Naive thymus-derived CD4-positive, alpha-beta T cell (primary cell): ENCODE measurements at regions not wholly inside any gene's neighbourhood (a gene's known extent, or its start where the extent isn't known, plus 50 kb on each side); places are given as distances from the start of the nearest gene placed in this dataset.

Source experiments
- ATAC-seq: fragments of 150-1000 bp; cut with Tn5 transposase; 2 replicates; pipeline ENCODE4 v1.10.0; 2021; ENCODE audit warnings: mild to moderate bottlenecking, moderate library complexity
- CTCF ChIA-PET: fragments of 350-600 bp; sonication (Branson Sonifier 250); formaldehyde crosslinking; loops from one replicate; lab custom pipeline; 2021; ENCODE audit warnings: antibody characterized with exemption; lab: Charles Lee
- POLR2A ChIA-PET: fragments of 350-600 bp; sonication (Branson Sonifier 250); formaldehyde crosslinking; loops from one replicate; lab custom pipeline; 2021; ENCODE audit warnings: antibody characterized with exemption, inconsistent platforms; lab: Charles Lee
- DNase-seq, 9 donors: peaks; one replicate each; pipeline versions ENCODE4 v3.0.0 to v3.0.0-alpha.2; 2020 to 2022; ENCODE audit warnings: mixed read lengths in 1 of 9
- H3K27ac ChIP-seq: one replicate; pipeline ENCODE4 v1.7.0; 2013; ENCODE audit warnings: mild to moderate bottlenecking, low read depth, low read length, moderate library complexity
- H3K27me3 ChIP-seq, 2 donors: one replicate each; pipeline ENCODE4 v1.7.0; 2013; ENCODE audit warnings: low read length in 2 of 2, mild to moderate bottlenecking in 2 of 2, moderate library complexity in 2 of 2; ENCODE audit not compliant: control insufficient read depth in 2 of 2, insufficient read depth in 2 of 2
- H3K36me3 ChIP-seq, 3 experiments: 1 replicate in 2 of 3; 2 replicates in 1 of 3; pipeline ENCODE4 v1.7.0; 2013; ENCODE audit warnings: low read length in 3 of 3, mild to moderate bottlenecking in 3 of 3, moderate library complexity in 1 of 3; ENCODE audit not compliant: insufficient read depth in 3 of 3, control insufficient read depth in 2 of 3
- H3K4me1 ChIP-seq, 2 donors: one replicate each; pipeline ENCODE4 v1.7.0; 2013; ENCODE audit warnings: low read length in 2 of 2, mild to moderate bottlenecking in 2 of 2, moderate library complexity in 1 of 2; ENCODE audit not compliant: control insufficient read depth in 2 of 2, insufficient read depth in 2 of 2
- H3K4me3 ChIP-seq: 2 replicates; pipeline ENCODE4 v1.7.0; 2013; ENCODE audit warnings: mild to moderate bottlenecking, low read length
- H3K9me3 ChIP-seq, 3 experiments: 1 replicate in 2 of 3; 2 replicates in 1 of 3; pipeline ENCODE4 v1.7.0; 2013; ENCODE audit warnings: low read length in 3 of 3; ENCODE audit not compliant: control insufficient read depth in 2 of 3
- H3K27ac Mint-ChIP-seq, 9 donors: one replicate each; pipeline ENCODE4 v1.8.0; 2020 to 2022; ENCODE audit warnings: mixed read lengths in 9 of 9, mild to moderate bottlenecking in 8 of 9, moderate library complexity in 5 of 9, inconsistent platforms in 2 of 9
- H3K27me3 Mint-ChIP-seq, 5 donors: one replicate each; pipeline ENCODE4 v1.8.0; 2021 to 2022; ENCODE audit warnings: mixed read lengths in 5 of 5, mild to moderate bottlenecking in 1 of 5
- H3K36me3 Mint-ChIP-seq, 5 donors: one replicate each; pipeline ENCODE4 v1.8.0; 2020 to 2022; ENCODE audit warnings: mixed read lengths in 5 of 5, mild to moderate bottlenecking in 3 of 5, inconsistent platforms in 1 of 5
- H3K4me1 Mint-ChIP-seq, 7 donors: one replicate each; pipeline ENCODE4 v1.8.0; 2020 to 2022; ENCODE audit warnings: mixed read lengths in 7 of 7, mild to moderate bottlenecking in 3 of 7, inconsistent platforms in 1 of 7
- H3K4me3 Mint-ChIP-seq, 10 donors: one replicate each; pipeline ENCODE4 v1.8.0; 2020 to 2022; ENCODE audit warnings: mild to moderate bottlenecking in 10 of 10, mixed read lengths in 10 of 10, moderate library complexity in 6 of 10, inconsistent platforms in 2 of 10
- H3K9me3 Mint-ChIP-seq, 11 donors: one replicate each; pipeline ENCODE4 v1.8.0; 2020 to 2022; ENCODE audit warnings: mixed read lengths in 11 of 11, mild to moderate bottlenecking in 4 of 11, inconsistent platforms in 1 of 11, moderate library complexity in 1 of 11
- intact Hi-C, 2 donors: fragments of 100-400 bp; cut with micrococcal nuclease; formaldehyde crosslinking; loops; one replicate each; pipeline ENCODE4 v1.15.1; 2023

- Histone ChIP-seq H3K9me3 (no peaks in the 10 kb centered on the region), H3K27me3 (no peaks in the 10 kb centered on the region), H3K4me1 (no peaks in the 10 kb centered on the region), H3K27ac (no peak overlapping the region), H3K36me3 (no peaks in the 10 kb centered on the region), H3K4me3 (no peak overlapping the region)
- Mint-ChIP-seq H3K36me3 (no peaks in the 10 kb centered on the region), H3K4me3 (no peak overlapping the region), H3K4me1 (no peaks in the 10 kb centered on the region), H3K9me3 (peaks cover 0 to 14% (median 0%) of the 10 kb centered on the region in 11 donors), H3K27ac (no peak overlapping the region), H3K27me3 (no peaks in the 10 kb centered on the region)
- ATAC-seq (no peak), DNase-seq (no peak)
- ChIA-PET CTCF (no interaction called here), POLR2A (no interaction called here)
- intact Hi-C loops: no loop called here
These were observed 84.4 kb upstream of the ID4 start for GRCh38 chr6:19752746-19753145.

GRCh38 chr6:19753826-19754225, 83.3 kb upstream of the ID4 start:
- no peaks in the 10 kb centered on the region for H3K9me3 ChIP-seq
- no peak for DNase-seq
- POLR2A ChIA-PET: no interaction called here
- H3K4me1 ChIP-seq: no peaks in the 10 kb centered on the region
- H3K36me3 ChIP-seq: no peaks in the 10 kb centered on the region
- intact Hi-C loops: no loop called here
- Mint-ChIP-seq H3K36me3 (no peaks in the 10 kb centered on the region), H3K27ac (no peak overlapping the region), H3K4me1 (no peaks in the 10 kb centered on the region), H3K27me3 (no peaks in the 10 kb centered on the region), H3K4me3 (no peak overlapping the region), H3K9me3 (peaks cover 0 to 15% (median 0%) of the 10 kb centered on the region in 11 donors)
- H3K4me3 ChIP-seq: no peak overlapping the region
- CTCF ChIA-PET: no interaction called here
- H3K27me3 ChIP-seq: no peaks in the 10 kb centered on the region
- ATAC-seq: no peak
- no peak overlapping the region for H3K27ac ChIP-seq

GRCh38 chr6:19754686-19755085, 82.5 kb upstream of the ID4 start:
- Mint-ChIP-seq H3K36me3 (no peaks in the 10 kb centered on the region), H3K9me3 (peaks cover 0 to 12% (median under 1%) of the 10 kb centered on the region in 11 donors), H3K4me3 (no peak overlapping the region), H3K27me3 (no peaks in the 10 kb centered on the region), H3K27ac (no peak overlapping the region), H3K4me1 (no peaks in the 10 kb centered on the region)
- ChIA-PET POLR2A (no interaction called here), CTCF (no interaction called here)
- no peak for ATAC-seq
- H3K27me3 ChIP-seq: no peaks in the 10 kb centered on the region
- intact Hi-C loops: no loop called here
- no peak overlapping the region for H3K27ac ChIP-seq
- H3K9me3 ChIP-seq: no peaks in the 10 kb centered on the region
- H3K36me3 ChIP-seq: no peaks in the 10 kb centered on the region
- no peaks in the 10 kb centered on the region for H3K4me1 ChIP-seq
- H3K4me3 ChIP-seq: no peak overlapping the region
- no peak for DNase-seq

- Mint-ChIP-seq H3K27ac (no peak overlapping the region), H3K9me3 (peaks cover 0 to 12% (median 2%) of the 10 kb centered on the region in 11 donors), H3K4me3 (no peak overlapping the region), H3K36me3 (no peaks in the 10 kb centered on the region), H3K27me3 (no peaks in the 10 kb centered on the region), H3K4me1 (no peaks in the 10 kb centered on the region)
- no peak overlapping the region for H3K4me3 ChIP-seq
- intact Hi-C loops: no loop called here
- H3K9me3 ChIP-seq: no peaks in the 10 kb centered on the region
- ChIA-PET CTCF (no interaction called here), POLR2A (no interaction called here)
- H3K4me1 ChIP-seq: no peaks in the 10 kb centered on the region
- H3K36me3 ChIP-seq: no peaks in the 10 kb centered on the region
- no peak for ATAC-seq
- no peak for DNase-seq
- no peaks in the 10 kb centered on the region for H3K27me3 ChIP-seq
- no peak overlapping the region for H3K27ac ChIP-seq
These were observed 82.0 kb upstream of the ID4 start for GRCh38 chr6:19755181-19755580.

GRCh38 chr6:19757036-19757435, 80.1 kb upstream of the ID4 start:
- no peak for ATAC-seq
- H3K4me3 ChIP-seq: no peak overlapping the region
- H3K36me3 Mint-ChIP-seq: no peaks in the 10 kb centered on the region
- H3K36me3 ChIP-seq: no peaks in the 10 kb centered on the region
- H3K27me3 ChIP-seq: no peaks in the 10 kb centered on the region
- no peak overlapping the region for H3K4me3 Mint-ChIP-seq
- H3K27ac Mint-ChIP-seq: no peak overlapping the region
- ChIA-PET POLR2A (no interaction called here), CTCF (no interaction called here)
- H3K9me3 ChIP-seq: no peaks in the 10 kb centered on the region
- peaks cover 0 to 12% (median 2%) of the 10 kb centered on the region in 11 donors for H3K9me3 Mint-ChIP-seq
- intact Hi-C loops: no loop called here
- H3K27me3 Mint-ChIP-seq: no peaks in the 10 kb centered on the region
- H3K4me1 Mint-ChIP-seq: no peaks in the 10 kb centered on the region
- H3K4me1 ChIP-seq: no peaks in the 10 kb centered on the region
- no peak for DNase-seq
- H3K27ac ChIP-seq: no peak overlapping the region

- intact Hi-C loops: no loop called here
- Histone ChIP-seq H3K27ac (no peak overlapping the region), H3K36me3 (no peaks in the 10 kb centered on the region), H3K4me1 (no peaks in the 10 kb centered on the region), H3K9me3 (no peaks in the 10 kb centered on the region), H3K27me3 (no peaks in the 10 kb centered on the region), H3K4me3 (no peak overlapping the region)
- Mint-ChIP-seq H3K9me3 (peaks cover 0 to 13% (median 1%) of the 10 kb centered on the region in 11 donors), H3K4me3 (no peak overlapping the region), H3K27ac (no peak overlapping the region), H3K36me3 (no peaks in the 10 kb centered on the region), H3K27me3 (no peaks in the 10 kb centered on the region), H3K4me1 (no peaks in the 10 kb centered on the region)
- CTCF ChIA-PET: no interaction called here
- POLR2A ChIA-PET: no interaction called here
- DNase-seq (no peak), ATAC-seq (no peak)
These were observed 77.9 kb upstream of the ID4 start for GRCh38 chr6:19759117-19759880.

GRCh38 chr6:19761121-19761520, 76.0 kb upstream of the ID4 start:
- ChIA-PET POLR2A (no interaction called here), CTCF (no interaction called here)
- no peaks in the 10 kb centered on the region for H3K4me1 Mint-ChIP-seq
- ATAC-seq: no peak
- H3K9me3 Mint-ChIP-seq: peaks cover 0 to 13% (median 3%) of the 10 kb centered on the region in 11 donors
- Histone ChIP-seq H3K27me3 (no peaks in the 10 kb centered on the region), H3K4me1 (no peaks in the 10 kb centered on the region), H3K4me3 (no peak overlapping the region), H3K9me3 (no peaks in the 10 kb centered on the region), H3K36me3 (no peaks in the 10 kb centered on the region), H3K27ac (no peak overlapping the region)
- H3K27ac Mint-ChIP-seq: no peak overlapping the region
- intact Hi-C loops: no loop called here
- H3K27me3 Mint-ChIP-seq: no peaks in the 10 kb centered on the region
- H3K4me3 Mint-ChIP-seq: no peak overlapping the region
- no peak for DNase-seq
- H3K36me3 Mint-ChIP-seq: no peaks in the 10 kb centered on the region
